HL-60 (cell line): ENCODE measurements at regions not wholly inside any gene's neighbourhood (a gene's known extent, or its start where the extent isn't known, plus 50 kb on each side); places are given as distances from the start of the nearest gene placed in this dataset.

Experiments
- GABPA ChIP-seq: IDR thresholded peaks from 2 replicates; pipeline ENCODE4 v1.6.1; 2012; ENCODE audit warnings: low read depth
- POLR2AphosphoS5 ChIP-seq: IDR thresholded peaks from 2 replicates; pipeline ENCODE4 v1.6.1; 2012; ENCODE audit warnings: low read depth
- TF ChIP-seq, protein P1 (sequence below): IDR thresholded peaks from one replicate; pipeline ENCODE4 v1.5.1; 2011; ENCODE audit warnings: low read length, control low read depth, inconsistent platforms; ENCODE audit not compliant: insufficient read depth
- TF ChIP-seq, protein P2 (sequence below): IDR thresholded peaks from 2 replicates; pipeline ENCODE4 v1.6.1; 2012; ENCODE audit warnings: low read depth; ENCODE audit not compliant: insufficient replicate concordance

DNA sequence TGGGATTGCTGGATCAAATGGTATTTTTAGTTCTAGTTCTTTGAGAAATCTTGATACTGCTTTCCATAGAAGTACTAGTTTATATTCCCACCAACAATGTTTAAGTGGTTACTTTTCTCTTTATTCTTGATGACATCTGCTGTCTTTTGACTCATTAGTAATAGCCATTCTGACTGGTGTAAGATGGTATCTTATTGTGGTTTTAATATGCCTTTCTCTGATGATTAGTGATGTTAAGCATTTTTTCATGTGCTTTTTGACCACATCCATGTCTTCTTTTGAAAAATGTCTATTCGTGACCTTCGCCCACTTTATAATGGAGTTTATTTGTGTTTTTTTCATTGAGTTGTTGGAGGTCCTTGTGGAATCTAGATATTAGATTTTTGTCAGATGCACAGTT is 865.7 kb downstream of the SLC6A15 start:
- TF ChIP-seq POLR2AphosphoS5, result no peak
- TF ChIP-seq, protein P1, sequence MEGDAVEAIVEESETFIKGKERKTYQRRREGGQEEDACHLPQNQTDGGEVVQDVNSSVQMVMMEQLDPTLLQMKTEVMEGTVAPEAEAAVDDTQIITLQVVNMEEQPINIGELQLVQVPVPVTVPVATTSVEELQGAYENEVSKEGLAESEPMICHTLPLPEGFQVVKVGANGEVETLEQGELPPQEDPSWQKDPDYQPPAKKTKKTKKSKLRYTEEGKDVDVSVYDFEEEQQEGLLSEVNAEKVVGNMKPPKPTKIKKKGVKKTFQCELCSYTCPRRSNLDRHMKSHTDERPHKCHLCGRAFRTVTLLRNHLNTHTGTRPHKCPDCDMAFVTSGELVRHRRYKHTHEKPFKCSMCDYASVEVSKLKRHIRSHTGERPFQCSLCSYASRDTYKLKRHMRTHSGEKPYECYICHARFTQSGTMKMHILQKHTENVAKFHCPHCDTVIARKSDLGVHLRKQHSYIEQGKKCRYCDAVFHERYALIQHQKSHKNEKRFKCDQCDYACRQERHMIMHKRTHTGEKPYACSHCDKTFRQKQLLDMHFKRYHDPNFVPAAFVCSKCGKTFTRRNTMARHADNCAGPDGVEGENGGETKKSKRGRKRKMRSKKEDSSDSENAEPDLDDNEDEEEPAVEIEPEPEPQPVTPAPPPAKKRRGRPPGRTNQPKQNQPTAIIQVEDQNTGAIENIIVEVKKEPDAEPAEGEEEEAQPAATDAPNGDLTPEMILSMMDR, result no peak
- no peak for TF ChIP-seq GABPA
- TF ChIP-seq, protein P2, sequence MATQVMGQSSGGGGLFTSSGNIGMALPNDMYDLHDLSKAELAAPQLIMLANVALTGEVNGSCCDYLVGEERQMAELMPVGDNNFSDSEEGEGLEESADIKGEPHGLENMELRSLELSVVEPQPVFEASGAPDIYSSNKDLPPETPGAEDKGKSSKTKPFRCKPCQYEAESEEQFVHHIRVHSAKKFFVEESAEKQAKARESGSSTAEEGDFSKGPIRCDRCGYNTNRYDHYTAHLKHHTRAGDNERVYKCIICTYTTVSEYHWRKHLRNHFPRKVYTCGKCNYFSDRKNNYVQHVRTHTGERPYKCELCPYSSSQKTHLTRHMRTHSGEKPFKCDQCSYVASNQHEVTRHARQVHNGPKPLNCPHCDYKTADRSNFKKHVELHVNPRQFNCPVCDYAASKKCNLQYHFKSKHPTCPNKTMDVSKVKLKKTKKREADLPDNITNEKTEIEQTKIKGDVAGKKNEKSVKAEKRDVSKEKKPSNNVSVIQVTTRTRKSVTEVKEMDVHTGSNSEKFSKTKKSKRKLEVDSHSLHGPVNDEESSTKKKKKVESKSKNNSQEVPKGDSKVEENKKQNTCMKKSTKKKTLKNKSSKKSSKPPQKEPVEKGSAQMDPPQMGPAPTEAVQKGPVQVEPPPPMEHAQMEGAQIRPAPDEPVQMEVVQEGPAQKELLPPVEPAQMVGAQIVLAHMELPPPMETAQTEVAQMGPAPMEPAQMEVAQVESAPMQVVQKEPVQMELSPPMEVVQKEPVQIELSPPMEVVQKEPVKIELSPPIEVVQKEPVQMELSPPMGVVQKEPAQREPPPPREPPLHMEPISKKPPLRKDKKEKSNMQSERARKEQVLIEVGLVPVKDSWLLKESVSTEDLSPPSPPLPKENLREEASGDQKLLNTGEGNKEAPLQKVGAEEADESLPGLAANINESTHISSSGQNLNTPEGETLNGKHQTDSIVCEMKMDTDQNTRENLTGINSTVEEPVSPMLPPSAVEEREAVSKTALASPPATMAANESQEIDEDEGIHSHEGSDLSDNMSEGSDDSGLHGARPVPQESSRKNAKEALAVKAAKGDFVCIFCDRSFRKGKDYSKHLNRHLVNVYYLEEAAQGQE, result no peak
